ENCODE measurements at regions not wholly inside any gene's neighbourhood (a gene's known extent, or its start where the extent isn't known, plus 50 kb on each side); places are given as distances from the start of the nearest gene placed in this dataset.

DNA sequence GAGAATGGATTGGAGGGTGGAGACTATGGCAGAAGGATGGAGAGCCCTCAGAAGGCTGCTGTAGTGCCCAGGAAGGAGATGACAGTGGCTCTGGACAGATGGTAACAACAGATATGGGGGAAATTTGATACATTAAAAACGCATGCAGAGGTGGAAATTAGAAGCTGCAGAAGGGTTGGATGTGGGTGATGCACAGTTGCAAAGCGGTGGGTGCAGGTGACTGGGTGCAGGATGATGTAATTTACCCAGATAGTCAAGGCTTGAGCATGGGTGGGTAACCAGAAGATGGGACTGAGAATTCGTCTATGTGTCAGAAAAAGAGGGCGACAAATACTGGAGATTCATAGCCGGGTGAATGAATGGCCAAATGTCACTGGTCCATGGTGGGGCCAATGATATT is 570.3 kb downstream of the MN1 start:
- DNase-seq (ENCODE audit: low read depth in 4 of 4, low spot score in 3 of 4): no peak

GRCh38 chr22:27232077-27232476 is 569.5 kb downstream of the MN1 start:
- DNase-seq (ENCODE audit: low read depth in 4 of 4, low spot score in 3 of 4): no peak

DNA sequence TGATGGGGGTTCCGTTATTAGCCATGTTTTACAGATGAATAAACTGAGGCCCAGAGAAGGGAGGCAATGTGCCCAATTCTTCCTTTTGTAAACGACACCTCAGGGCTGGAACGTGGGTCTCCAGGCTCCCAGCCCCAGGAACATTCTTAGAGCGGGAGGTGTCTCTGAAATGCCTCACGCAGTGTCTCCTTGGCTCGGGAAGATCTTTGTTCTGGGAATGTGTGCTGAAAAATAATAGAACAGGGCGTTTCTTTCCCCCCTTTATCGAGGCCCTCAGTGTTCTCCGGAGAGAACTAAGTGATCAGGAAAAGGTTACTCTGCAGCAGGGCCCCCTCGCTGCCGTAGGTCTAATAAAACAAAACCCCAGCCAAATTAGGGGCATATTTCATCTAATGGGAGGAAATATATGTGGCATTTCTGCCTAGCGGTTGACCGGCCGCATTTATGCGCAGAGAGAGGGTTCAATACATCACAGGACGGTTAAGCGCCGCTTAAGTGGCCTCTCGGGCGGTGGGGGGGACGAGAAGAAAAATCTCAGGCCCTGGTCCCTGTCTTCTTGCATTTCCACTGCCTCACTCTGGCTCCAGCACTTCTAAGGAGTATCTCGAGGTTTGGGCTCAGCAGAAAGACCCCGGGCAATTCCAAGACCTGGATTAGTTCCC is 564.3 kb downstream of the MN1 start:
- no peak for DNase-seq (ENCODE audit: low read depth in 4 of 4, low spot score in 3 of 4)

DNA sequence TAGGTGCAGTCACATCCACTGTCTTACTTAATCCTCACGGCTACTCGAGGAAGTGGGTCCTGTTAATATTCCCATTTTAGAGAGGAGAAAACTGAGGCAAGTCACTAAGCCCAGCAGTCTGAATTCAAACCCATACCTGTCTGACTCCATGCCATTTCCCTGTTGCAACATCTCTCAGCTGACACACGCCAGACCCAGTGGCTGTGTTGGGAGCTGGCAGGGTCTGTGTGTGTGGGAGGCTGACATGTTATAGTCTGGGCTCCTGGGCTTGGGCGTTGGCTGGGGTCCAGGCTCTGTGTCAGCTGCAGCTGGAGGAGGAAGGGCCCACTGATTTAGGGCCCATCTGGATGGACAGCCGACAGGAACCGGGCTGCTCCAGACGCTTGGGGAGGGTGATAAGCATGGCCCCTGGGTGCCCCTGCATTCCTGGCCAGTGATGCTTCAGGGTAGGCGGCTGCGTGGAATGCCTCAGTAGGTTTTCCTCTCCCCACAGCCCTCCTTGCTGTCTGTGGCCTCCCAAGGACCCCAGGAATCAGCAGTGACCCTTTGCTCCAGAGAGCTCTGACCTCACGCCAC is 562.5 kb downstream of the MN1 start:
- DNase-seq (ENCODE audit: low read depth in 4 of 4, low spot score in 3 of 4): peak in 2 of 4 donors; percentile 50 to 62

GRCh38 chr22:27239520-27239919 is 562.0 kb downstream of the MN1 start:
- no peak for DNase-seq (ENCODE audit: low read depth in 4 of 4, low spot score in 3 of 4)

DNA sequence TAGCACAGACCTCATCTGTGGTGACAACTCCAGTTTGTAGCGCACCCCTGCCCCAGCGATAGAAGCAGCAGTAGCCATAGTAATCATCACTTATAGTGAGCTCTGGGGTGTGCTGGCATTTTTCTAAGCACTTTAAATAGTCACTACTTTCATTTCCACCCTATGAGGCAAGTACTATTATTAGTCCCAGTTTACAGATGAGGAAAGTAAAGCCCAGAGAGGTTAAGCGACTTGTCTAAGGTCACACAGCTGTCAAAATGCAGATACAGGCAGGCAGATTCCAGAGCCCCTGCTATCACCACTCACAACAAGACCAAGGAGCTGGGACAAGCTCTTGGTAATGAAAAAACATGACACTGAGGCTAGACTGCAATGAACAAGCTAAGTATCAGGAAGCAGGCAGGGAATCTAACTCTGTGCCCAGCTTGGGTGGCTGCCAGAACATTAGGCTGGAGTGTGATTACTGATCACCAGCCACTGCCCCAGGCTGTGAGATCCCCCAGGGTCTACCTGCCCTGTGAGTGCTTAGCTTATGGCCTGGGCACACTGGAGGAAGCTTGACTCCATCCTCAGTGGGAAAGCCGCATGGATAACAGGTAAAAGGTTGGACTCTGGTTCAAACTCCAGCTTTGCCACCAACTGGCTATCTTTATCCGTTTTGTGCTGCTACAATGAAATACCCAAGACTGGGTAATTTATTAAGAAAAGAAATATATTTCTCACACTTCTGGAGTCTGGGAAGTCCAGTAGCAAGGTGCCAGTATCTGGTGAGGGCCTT is 561.1 kb downstream of the MN1 start:
- no peak for DNase-seq (ENCODE audit: low read depth in 4 of 4, low spot score in 3 of 4)

GRCh38 chr22:27241430-27242321 is 559.9 kb downstream of the MN1 start:
- DNase-seq (ENCODE audit: low read depth in 4 of 4, low spot score in 3 of 4): no peak

DNA sequence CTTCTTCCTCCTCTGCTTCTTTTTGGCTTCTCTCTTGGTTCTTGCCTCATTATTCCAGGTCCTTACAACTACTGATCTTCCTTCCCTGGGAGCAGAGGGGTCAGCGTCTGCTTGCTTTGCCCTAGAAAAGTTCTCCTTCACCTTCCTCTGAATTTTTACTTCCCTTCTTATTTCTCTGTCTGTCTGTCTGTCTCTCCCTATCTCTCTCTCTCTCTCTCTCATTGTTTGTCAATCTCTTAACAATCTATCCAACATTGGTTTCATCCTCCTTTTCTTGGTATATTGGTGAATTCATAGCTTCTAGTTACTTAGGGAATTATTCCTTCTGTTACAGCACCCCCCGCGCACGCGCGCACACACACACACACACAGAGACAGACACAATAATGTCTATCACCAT is 559.1 kb downstream of the MN1 start:
- DNase-seq (ENCODE audit: low read depth in 4 of 4, low spot score in 3 of 4): no peak

DNA sequence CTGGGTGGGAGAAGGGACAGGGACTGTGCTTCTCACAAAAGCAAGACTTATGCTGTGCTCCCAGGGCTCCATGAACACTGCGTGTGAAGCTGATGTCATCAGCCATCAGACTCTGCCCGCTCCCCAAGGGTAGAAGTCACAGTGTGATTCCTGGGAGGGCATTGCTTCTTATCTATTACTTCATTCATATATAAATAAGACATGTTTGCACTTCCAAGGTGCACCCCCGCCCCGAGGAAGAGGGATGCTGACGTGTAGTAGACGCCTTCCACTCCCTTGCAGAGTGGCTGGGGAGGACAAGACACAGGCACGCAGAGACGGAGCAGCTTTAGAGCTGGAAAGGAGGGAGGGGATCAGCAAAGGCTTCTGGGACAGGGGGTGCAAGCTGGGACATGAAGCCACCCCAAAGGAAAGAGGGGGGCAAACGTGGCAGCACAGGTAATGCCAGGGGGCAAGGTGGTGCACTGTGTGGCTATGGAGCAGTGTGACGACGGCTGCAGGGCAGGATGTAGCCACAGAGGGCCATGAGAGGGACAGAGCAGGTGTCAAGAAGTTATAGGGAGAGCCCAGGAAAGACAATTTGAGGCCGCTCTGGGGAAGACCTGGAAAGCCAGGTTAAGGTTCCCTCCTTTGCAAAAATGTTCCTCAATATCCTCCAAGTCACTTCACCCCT is 558.5 kb downstream of the MN1 start:
- DNase-seq (ENCODE audit: low read depth in 4 of 4, low spot score in 3 of 4): no peak

DNA sequence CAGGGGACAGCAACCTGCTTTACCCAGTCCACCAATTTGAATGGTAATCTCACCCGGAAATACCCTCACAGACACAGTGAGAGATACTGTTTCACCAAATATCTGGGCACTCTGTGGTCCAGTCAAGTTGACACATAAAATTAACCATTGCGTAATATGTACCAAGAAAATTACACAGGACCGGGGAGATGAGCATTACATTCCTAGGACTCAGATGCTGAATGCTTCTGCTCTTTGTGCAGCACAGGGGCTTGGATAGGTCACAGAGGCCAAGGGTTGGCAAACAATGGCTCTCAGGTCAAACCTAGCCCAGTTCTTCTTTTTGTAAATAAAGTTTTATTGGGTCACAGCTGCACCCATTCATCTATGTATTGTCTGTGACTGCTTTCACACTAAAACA is 557.2 kb downstream of the MN1 start:
- no peak for DNase-seq (ENCODE audit: low read depth in 4 of 4, low spot score in 3 of 4)

- no peak for DNase-seq (ENCODE audit: low read depth in 4 of 4, low spot score in 3 of 4)
Observed at GRCh38 chr22:27245056-27245455, 556.5 kb downstream of the MN1 start.

DNA sequence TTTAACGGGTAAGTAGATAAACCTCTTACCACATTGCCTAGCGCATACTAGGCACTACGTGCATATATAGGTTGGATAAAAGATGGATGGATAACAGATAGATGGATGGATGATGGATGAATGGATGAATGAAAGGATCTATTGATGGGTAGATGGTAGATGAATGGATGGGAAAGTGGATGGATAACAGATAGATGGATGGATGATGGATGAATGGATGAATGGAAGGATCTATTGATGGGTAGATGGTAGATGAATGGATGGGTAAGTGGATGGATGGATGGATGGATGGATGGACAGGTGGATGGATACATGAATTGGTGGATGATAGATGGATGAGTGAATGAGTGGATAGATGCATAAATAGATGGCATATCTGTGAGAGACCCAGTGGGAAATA is 555.0 kb downstream of the MN1 start:
- DNase-seq (ENCODE audit: low read depth in 4 of 4, low spot score in 3 of 4): no peak

GRCh38 chr22:27247701-27248434 is 553.7 kb downstream of the MN1 start:
- DNase-seq (ENCODE audit: low read depth in 4 of 4, low spot score in 3 of 4): no peak

GRCh38 chr22:27250418-27250817 is 551.1 kb downstream of the MN1 start:
- DNase-seq (ENCODE audit: low read depth in 4 of 4, low spot score in 3 of 4): no peak

- no peak for DNase-seq (ENCODE audit: low read depth in 4 of 4, low spot score in 3 of 4)
Observed at GRCh38 chr22:27250886-27251285, 550.7 kb downstream of the MN1 start.

DNA sequence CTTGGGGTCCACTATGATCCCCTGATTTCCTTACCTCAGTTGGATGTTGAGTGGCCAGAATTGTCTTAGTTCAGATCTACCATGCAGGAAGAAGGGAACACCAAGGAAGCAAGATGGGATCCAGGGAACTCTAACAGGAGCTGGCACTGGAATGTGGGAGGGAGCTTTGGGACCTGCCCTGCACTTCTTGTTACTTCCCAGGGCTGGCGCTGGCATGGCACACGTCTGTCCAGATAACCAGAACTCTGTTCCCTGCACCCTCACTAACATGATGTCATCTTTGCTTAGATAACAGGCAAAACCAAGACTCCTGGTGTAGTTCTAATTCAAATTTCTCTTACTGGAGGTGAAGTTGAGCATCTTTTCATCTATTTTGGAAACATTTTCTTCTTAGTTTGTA is 550.0 kb downstream of the MN1 start:
- DNase-seq (ENCODE audit: low read depth in 4 of 4, low spot score in 3 of 4): no peak

GRCh38 chr22:27252282-27253049 is 549.1 kb downstream of the MN1 start:
- DNase-seq (ENCODE audit: low read depth in 4 of 4, low spot score in 3 of 4): no peak

GRCh38 chr22:27253108-27253902 is 548.3 kb downstream of the MN1 start:
- no peak for DNase-seq (ENCODE audit: low read depth in 4 of 4, low spot score in 3 of 4)

Data from left renal pelvis (tissue), 4 donors.